Keratinocyte (primary cell): ENCODE measurements at regions not wholly inside any gene's neighbourhood (a gene's known extent, or its start where the extent isn't known, plus 50 kb on each side); places are given as distances from the start of the nearest gene placed in this dataset.

Source experiments
- DNase-seq: peaks from one replicate; pipeline ENCODE4 v3.0.0-alpha.2; 2011; ENCODE audit warnings: low read depth, missing footprints, low spot score
- FAIRE-seq: peaks from 2 replicates; lab custom pipeline; 2011; peaks lifted over from hg19 to GRCh38; lab: Jason Lieb, UNC
- H2AFZ ChIP-seq: 2 replicates; pipeline ENCODE4 v1.6.0; 2012; ENCODE audit warnings: low read length, control low read depth, inconsistent platforms; ENCODE audit not compliant: control insufficient read depth
- H3K27ac ChIP-seq: 2 replicates; pipeline ENCODE4 v1.5.1; 2011; ENCODE audit warnings: low read length; ENCODE audit not compliant: control insufficient read depth, insufficient read depth
- H3K27me3 ChIP-seq: 3 replicates; pipeline ENCODE4 v1.6.0; 2011; ENCODE audit warnings: low read length; ENCODE audit not compliant: control insufficient read depth, insufficient read depth; ENCODE audit errors: extremely low read depth
- H3K36me3 ChIP-seq, 2 experiments: 2 replicates in 1 of 2; 3 replicates in 1 of 2; pipeline ENCODE4 v1.5.1; 2011; ENCODE audit warnings: low read length in 2 of 2, mild to moderate bottlenecking in 1 of 2; ENCODE audit not compliant: control insufficient read depth in 2 of 2, insufficient read depth in 2 of 2; ENCODE audit errors: extremely low read depth in 1 of 2
- H3K4me1 ChIP-seq: 3 replicates; pipeline ENCODE4 v1.5.1; 2011; ENCODE audit warnings: low read length; ENCODE audit not compliant: control insufficient read depth, insufficient read depth; ENCODE audit errors: extremely low read depth
- H3K4me2 ChIP-seq: 3 replicates; pipeline ENCODE4 v1.6.0; 2011; ENCODE audit warnings: low read depth, low read length; ENCODE audit not compliant: control insufficient read depth, insufficient read depth; ENCODE audit errors: extremely low read depth
- H3K4me3 ChIP-seq, 3 experiments: fragments of 200-600 bp in 1 of 3; sonication (generic) in 1 of 3; 2 replicates in 2 of 3; 3 replicates in 1 of 3; pipeline ENCODE4 v1.5.1; 2011 to 2016; ENCODE audit warnings: low read length in 3 of 3, mild to moderate bottlenecking in 3 of 3, control low read depth in 2 of 3, inconsistent platforms in 1 of 3, low read depth in 1 of 3, mixed read lengths in 1 of 3, mixed run types in 1 of 3, moderate library complexity in 1 of 3; ENCODE audit not compliant: control insufficient read depth in 2 of 3, insufficient read depth in 2 of 3; ENCODE audit errors: extremely low read depth in 1 of 3
- H3K79me2 ChIP-seq: 2 replicates; pipeline ENCODE4 v1.6.0; 2012; ENCODE audit warnings: low read length; ENCODE audit not compliant: control insufficient read depth, insufficient read depth
- H3K9ac ChIP-seq: 3 replicates; pipeline ENCODE4 v1.6.0; 2011; ENCODE audit warnings: low read length; ENCODE audit not compliant: control insufficient read depth, insufficient read depth; ENCODE audit errors: extremely low read depth
- H3K9me1 ChIP-seq: 3 replicates; pipeline ENCODE4 v1.6.0; 2011; ENCODE audit warnings: low read length; ENCODE audit not compliant: control insufficient read depth, insufficient read depth; ENCODE audit errors: extremely low read depth
- H3K9me3 ChIP-seq: 2 replicates; pipeline ENCODE4 v1.5.1; 2012; ENCODE audit warnings: low read depth, low read length; ENCODE audit not compliant: control insufficient read depth
- H4K20me1 ChIP-seq: 3 replicates; pipeline ENCODE4 v1.6.0; 2011; ENCODE audit warnings: low read length; ENCODE audit not compliant: control insufficient read depth, insufficient read depth; ENCODE audit errors: extremely low read depth
- EZH2 ChIP-seq: IDR thresholded peaks from one replicate; pipeline ENCODE4 v1.6.1; 2012; ENCODE audit warnings: inconsistent platforms, mild to moderate bottlenecking, low read length, moderate library complexity
- dilution Hi-C: fragments of 300-500 bp; cut with MboI; formaldehyde crosslinking; loops from one replicate; pipeline ENCODE4 v1.7.0; 2020; ENCODE audit warnings: low sequenced_read_pairs; ENCODE audit not compliant: extremely low pct_ligation_motif_present
- TF ChIP-seq, protein P1 (sequence below), 3 experiments: IDR thresholded peaks in 1 of 3; conservative IDR thresholded peaks in 1 of 3; optimal IDR thresholded peaks in 1 of 3; 2 replicates in 2 of 3; 3 replicates in 1 of 3; pipeline versions ENCODE3 to v1.5.1; 2011; ENCODE audit warnings: low read length in 3 of 3, mild to moderate bottlenecking in 3 of 3, moderate library complexity in 2 of 3, control low read depth in 1 of 3, inconsistent platforms in 1 of 3; ENCODE audit not compliant: insufficient read depth in 2 of 3; ENCODE audit errors: extremely low read depth in 1 of 3

GRCh38 chr6:144481527-144481926 lies 196.4 kb downstream of the UTRN start:
- no peak for TF ChIP-seq EZH2
- TF ChIP-seq, protein P1, sequence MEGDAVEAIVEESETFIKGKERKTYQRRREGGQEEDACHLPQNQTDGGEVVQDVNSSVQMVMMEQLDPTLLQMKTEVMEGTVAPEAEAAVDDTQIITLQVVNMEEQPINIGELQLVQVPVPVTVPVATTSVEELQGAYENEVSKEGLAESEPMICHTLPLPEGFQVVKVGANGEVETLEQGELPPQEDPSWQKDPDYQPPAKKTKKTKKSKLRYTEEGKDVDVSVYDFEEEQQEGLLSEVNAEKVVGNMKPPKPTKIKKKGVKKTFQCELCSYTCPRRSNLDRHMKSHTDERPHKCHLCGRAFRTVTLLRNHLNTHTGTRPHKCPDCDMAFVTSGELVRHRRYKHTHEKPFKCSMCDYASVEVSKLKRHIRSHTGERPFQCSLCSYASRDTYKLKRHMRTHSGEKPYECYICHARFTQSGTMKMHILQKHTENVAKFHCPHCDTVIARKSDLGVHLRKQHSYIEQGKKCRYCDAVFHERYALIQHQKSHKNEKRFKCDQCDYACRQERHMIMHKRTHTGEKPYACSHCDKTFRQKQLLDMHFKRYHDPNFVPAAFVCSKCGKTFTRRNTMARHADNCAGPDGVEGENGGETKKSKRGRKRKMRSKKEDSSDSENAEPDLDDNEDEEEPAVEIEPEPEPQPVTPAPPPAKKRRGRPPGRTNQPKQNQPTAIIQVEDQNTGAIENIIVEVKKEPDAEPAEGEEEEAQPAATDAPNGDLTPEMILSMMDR (optimal IDR thresholded peaks at IDR 0.05 in 1 of 3, IDR thresholded peaks at IDR 0.05 in 1 of 3, conservative IDR thresholded peaks at IDR 0.05 in 1 of 3; ENCODE audit: extremely low read depth in 1 of 3, insufficient read depth in 2 of 3, low read length in 3 of 3) = no peak
- no peaks in the 10 kb centered on the region for H4K20me1 ChIP-seq
- no peaks in the 10 kb centered on the region for H3K27me3 ChIP-seq
- H3K79me2 ChIP-seq = no peaks in the 10 kb centered on the region
- H3K36me3 ChIP-seq = no peaks in the 10 kb centered on the region
- H2AFZ ChIP-seq = no peak overlapping the region
- H3K9me1 ChIP-seq = no peaks in the 10 kb centered on the region
- H3K4me3 ChIP-seq = no peak overlapping the region
- no peaks in the 10 kb centered on the region for H3K4me1 ChIP-seq
- no peak overlapping the region for H3K27ac ChIP-seq
- no peak for DNase-seq
- H3K9ac ChIP-seq = no peak overlapping the region
- no peak for FAIRE-seq
- no peak overlapping the region for H3K4me2 ChIP-seq
- no peaks in the 10 kb centered on the region for H3K9me3 ChIP-seq
- dilution Hi-C loops = no loop called here

GRCh38 chr6:144482142-144482541 lies 197.0 kb downstream of the UTRN start:
- DNase-seq (peak; percentile 23), FAIRE-seq (peak; percentile 76)
- Histone ChIP-seq H3K9me1 (no peaks in the 10 kb centered on the region), H3K4me1 (no peaks in the 10 kb centered on the region), H3K4me2 (no peak overlapping the region), H3K9me3 (no peaks in the 10 kb centered on the region), H3K36me3 (no peaks in the 10 kb centered on the region), H2AFZ (no peak overlapping the region), H3K27me3 (no peaks in the 10 kb centered on the region), H4K20me1 (no peaks in the 10 kb centered on the region), H3K4me3 (no peak overlapping the region), H3K79me2 (no peaks in the 10 kb centered on the region), H3K27ac (no peak overlapping the region), H3K9ac (no peak overlapping the region)
- dilution Hi-C loops = no loop called here
- TF ChIP-seq, protein P1 (optimal IDR thresholded peaks at IDR 0.05 in 1 of 3, IDR thresholded peaks at IDR 0.05 in 1 of 3, conservative IDR thresholded peaks at IDR 0.05 in 1 of 3; ENCODE audit: extremely low read depth in 1 of 3, insufficient read depth in 2 of 3, low read length in 3 of 3) = peak; percentile 58 to 87 (median 66)
- TF ChIP-seq EZH2 = no peak
